Endothelial cell of umbilical vein (primary cell): ENCODE measurements at regions not wholly inside any gene's neighbourhood (a gene's known extent, or its start where the extent isn't known, plus 50 kb on each side); places are given as distances from the start of the nearest gene placed in this dataset.

Source experiments
- BruUV-seq: library from RNA; stranded (reverse); fragments of 400-500 nt; replicated peaks from 2 replicates; lab custom pipeline; 2021; lab: Mats Ljungman, UMichigan
- CTCF ChIA-PET: fragments of 300-600, 350-600 bp; sonication (Branson Sonifier 250); formaldehyde crosslinking; loops from one replicate; lab custom pipeline; 2021; ENCODE audit warnings: antibody characterized with exemption, inconsistent platforms; lab: Charles Lee
- POLR2A ChIA-PET: fragments of 300-600, 350-600 bp; sonication (Branson Sonifier 250); formaldehyde crosslinking; loops from one replicate; lab custom pipeline; 2021; ENCODE audit warnings: antibody characterized with exemption, inconsistent platforms; lab: Charles Lee
- DNase-seq: peaks from one replicate; pipeline ENCODE4 v3.0.0-alpha.2; 2011; ENCODE audit warnings: low read depth, low spot score
- FAIRE-seq: peaks from 2 replicates; lab custom pipeline; 2011; peaks lifted over from hg19 to GRCh38; lab: Jason Lieb, UNC
- H2AFZ ChIP-seq: 2 replicates; pipeline ENCODE4 v1.6.0; 2012; ENCODE audit warnings: low read depth, low read length, control low read depth, inconsistent platforms
- H3K27ac ChIP-seq: 2 replicates; pipeline ENCODE4 v1.5.1; 2011; ENCODE audit warnings: low read depth, mild to moderate bottlenecking, control low read depth, low read length, moderate library complexity; ENCODE audit not compliant: insufficient read depth
- H3K27me3 ChIP-seq, 2 experiments: 2 replicates each; pipeline versions ENCODE4 v1.6.0 to v1.6.1; 2011; ENCODE audit warnings: low read length in 2 of 2, mixed read lengths in 1 of 2; ENCODE audit not compliant: control insufficient read depth in 2 of 2, insufficient read depth in 2 of 2
- H3K36me3 ChIP-seq, 2 experiments: 2 replicates in 1 of 2; 3 replicates in 1 of 2; pipeline ENCODE4 v1.5.1; 2011; ENCODE audit warnings: low read length in 2 of 2, mild to moderate bottlenecking in 1 of 2, moderate library complexity in 1 of 2; ENCODE audit not compliant: control insufficient read depth in 2 of 2, insufficient read depth in 2 of 2; ENCODE audit errors: extremely low read depth in 1 of 2
- H3K4me1 ChIP-seq: 3 replicates; pipeline ENCODE4 v1.5.1; 2011; ENCODE audit warnings: mild to moderate bottlenecking, low read length; ENCODE audit not compliant: control insufficient read depth, insufficient read depth; ENCODE audit errors: extremely low read depth
- H3K4me2 ChIP-seq: 2 replicates; pipeline ENCODE4 v1.6.1; 2011; ENCODE audit warnings: low read length, control low read depth, mixed read lengths; ENCODE audit not compliant: insufficient read depth
- H3K4me3 ChIP-seq, 3 experiments: fragments of 200-600 bp in 1 of 3; sonication (generic), shearing (Covaris generic) in 1 of 3; replicated peaks in 1 of 3; 2 replicates each; pipeline ENCODE4 v1.5.1; 2011 to 2016; ENCODE audit warnings: control low read depth in 3 of 3, low read length in 3 of 3, mild to moderate bottlenecking in 2 of 3, inconsistent platforms in 1 of 3, low read depth in 1 of 3, moderate library complexity in 1 of 3; ENCODE audit not compliant: insufficient read depth in 1 of 3
- H3K79me2 ChIP-seq: 2 replicates; pipeline ENCODE4 v1.6.0; 2012; ENCODE audit warnings: low read length, inconsistent platforms; ENCODE audit not compliant: control insufficient read depth, insufficient read depth
- H3K9ac ChIP-seq: replicated peaks from 2 replicates; pipeline ENCODE3; 2011; ENCODE audit warnings: low read length, control low read depth; ENCODE audit not compliant: insufficient read depth; ENCODE audit errors: extremely low read depth
- H3K9me1 ChIP-seq: replicated peaks from 3 replicates; pipeline ENCODE4 v1.6.0; 2011; ENCODE audit warnings: mild to moderate bottlenecking, low read length; ENCODE audit not compliant: control insufficient read depth, insufficient read depth; ENCODE audit errors: extremely low read depth
- H3K9me3 ChIP-seq: replicated peaks from 2 replicates; pipeline ENCODE4 v1.5.1; 2012; ENCODE audit warnings: low read length, inconsistent platforms; ENCODE audit not compliant: control insufficient read depth, insufficient read depth
- H4K20me1 ChIP-seq: replicated peaks from 2 replicates; pipeline ENCODE3; 2011; ENCODE audit warnings: mild to moderate bottlenecking, low read length; ENCODE audit not compliant: control insufficient read depth, insufficient read depth; ENCODE audit errors: extremely low read depth
- CTCF ChIP-seq, 2 donors: IDR thresholded peaks; 1 replicate in 1 of 2; 2 replicates in 1 of 2; pipeline ENCODE4 v1.5.1; 2011; ENCODE audit warnings: low read length in 2 of 2, mild to moderate bottlenecking in 2 of 2, moderate library complexity in 2 of 2, control low read depth in 1 of 2, inconsistent platforms in 1 of 2, low read depth in 1 of 2; ENCODE audit not compliant: insufficient read depth in 1 of 2; ENCODE audit errors: extremely low read depth in 1 of 2
- EZH2 ChIP-seq: IDR thresholded peaks from 2 replicates; pipeline ENCODE4 v1.6.1; 2012; ENCODE audit warnings: borderline replicate concordance, low read depth, mild to moderate bottlenecking, moderate library complexity, low read length, inconsistent platforms; ENCODE audit not compliant: severe bottlenecking
- FOS ChIP-seq: IDR thresholded peaks from 2 replicates; pipeline ENCODE4 v1.6.1; 2011; ENCODE audit warnings: mild to moderate bottlenecking, low read length, moderate library complexity, borderline replicate concordance; ENCODE audit not compliant: insufficient read depth
- GATA2 ChIP-seq: IDR thresholded peaks from 2 replicates; pipeline ENCODE4 v1.7.0; 2011; ENCODE audit warnings: low read depth, mild to moderate bottlenecking, moderate library complexity, mixed read lengths, low read length; ENCODE audit not compliant: insufficient read length, insufficient read depth
- JUN ChIP-seq: IDR thresholded peaks from 2 replicates; pipeline ENCODE4 v1.6.1; 2011; ENCODE audit warnings: borderline replicate concordance, low read depth; ENCODE audit not compliant: insufficient read length, insufficient read depth
- MAX ChIP-seq: IDR thresholded peaks from 2 replicates; pipeline ENCODE4 v1.6.1; 2011; ENCODE audit not compliant: insufficient read depth, insufficient read length
- MYC ChIP-seq: IDR thresholded peaks from one replicate; pipeline ENCODE4 v1.6.1; 2011; ENCODE audit warnings: mild to moderate bottlenecking, low read depth, low read length
- POLR2A ChIP-seq: IDR thresholded peaks from 2 replicates; pipeline ENCODE4 v1.6.1; 2012; ENCODE audit warnings: low read depth, mild to moderate bottlenecking, control low read depth, low read length
- POLR2AphosphoS5 ChIP-seq: IDR thresholded peaks from 2 replicates; pipeline ENCODE4 v1.6.1; 2012; ENCODE audit warnings: low read depth, mild to moderate bottlenecking, control low read depth, low read length, moderate library complexity; ENCODE audit not compliant: insufficient read depth
- dilution Hi-C: fragments of 300-500 bp; cut with MboI; formaldehyde crosslinking; loops from one replicate; pipeline ENCODE4 v1.15.0; 2019; ENCODE audit warnings: low sequenced_read_pairs; ENCODE audit not compliant: extremely low pct_ligation_motif_present
- intact Hi-C: fragments of 100-400 bp; cut with micrococcal nuclease; formaldehyde crosslinking; loops from one replicate; pipeline ENCODE4 v1.10.0; 2022

- CTCF ChIA-PET, result no interaction called here
- H2AFZ ChIP-seq, result no peak overlapping the region
- dilution Hi-C loops (no loop called here), intact Hi-C loops (no loop called here)
- H3K27me3 ChIP-seq, result no peaks in the 10 kb centered on the region
- H3K9me3 ChIP-seq, result no peaks in the 10 kb centered on the region
- H3K9me1 ChIP-seq, result no peaks in the 10 kb centered on the region
- DNase-seq (no peak), FAIRE-seq (no peak)
- H3K79me2 ChIP-seq, result no peaks in the 10 kb centered on the region
- H3K4me2 ChIP-seq, result no peak overlapping the region
- H4K20me1 ChIP-seq, result no peaks in the 10 kb centered on the region
- H3K36me3 ChIP-seq, result no peaks in the 10 kb centered on the region
- no TSS peak for BruUV-seq
- TF ChIP-seq FOS, result no peak
- TF ChIP-seq JUN, result no peak
- TF ChIP-seq EZH2, result no peak
- no peak for TF ChIP-seq MYC
- TF ChIP-seq POLR2A, result no peak
- no peak for TF ChIP-seq MAX
- no peak for TF ChIP-seq GATA2
- TF ChIP-seq POLR2AphosphoS5, result no peak
- TF ChIP-seq CTCF (IDR thresholded peaks at IDR 0.05; ENCODE audit: extremely low read depth in 1 of 2, insufficient read depth in 1 of 2, low read depth in 1 of 2, low read length in 2 of 2), result no peak
- H3K9ac ChIP-seq, result no peak overlapping the region
- H3K4me3 ChIP-seq, result no peak overlapping the region
- H3K4me1 ChIP-seq, result no peaks in the 10 kb centered on the region
- POLR2A ChIA-PET, result no interaction called here
- no peak overlapping the region for H3K27ac ChIP-seq
Measured at GRCh38 chr9:118271936-118272335, 567.7 kb downstream of the TLR4 start.
